IMR-90 (cell line): ENCODE measurements at regions not wholly inside any gene's neighbourhood (a gene's known extent, or its start where the extent isn't known, plus 50 kb on each side); places are given as distances from the start of the nearest gene placed in this dataset.

ENCODE experiments used
- ATAC-seq: fragments of 200-7000 bp; cut with Tn5 transposase; 2 replicates; pipeline ENCODE4 v1.9.1; 2020; ENCODE audit warnings: low read depth, mild to moderate bottlenecking, moderate library complexity
- BruUV-seq: library from RNA; stranded (reverse); fragments of 400-500 nt; replicated peaks from 2 replicates; lab custom pipeline; 2021; lab: Mats Ljungman, UMichigan
- CTCF ChIA-PET: fragments of 300-600 bp; formaldehyde crosslinking; extraction: SDS; loops from one replicate; lab custom pipeline; 2021; ENCODE audit warnings: antibody characterized with exemption; lab: Yijun Ruan, JAX
- POLR2A ChIA-PET: fragments of 300-600 bp; sonication (Branson Sonifier 250); formaldehyde crosslinking; loops from one replicate; lab custom pipeline; 2022; ENCODE audit warnings: antibody characterized with exemption; ENCODE audit not compliant: unreplicated experiment; lab: Charles Lee
- DNase-seq: peaks from one replicate; pipeline ENCODE4 v3.0.0; 2013
- H2AFZ ChIP-seq: replicated peaks from 2 replicates; pipeline ENCODE3; 2013; ENCODE audit warnings: low read length, mild to moderate bottlenecking; ENCODE audit not compliant: poor library complexity
- H2AK5ac ChIP-seq: 2 replicates; pipeline ENCODE4 v1.6.1; 2013; ENCODE audit warnings: low read depth, low read length, inconsistent platforms
- H2AK9ac ChIP-seq: replicated peaks from 2 replicates; pipeline ENCODE3; 2013; ENCODE audit warnings: mild to moderate bottlenecking, low read depth, low read length, moderate library complexity; ENCODE audit not compliant: poor library complexity
- H2BK120ac ChIP-seq: 2 replicates; pipeline ENCODE4 v1.6.1; 2013; ENCODE audit warnings: low read depth, low read length, inconsistent platforms
- H2BK15ac ChIP-seq: 3 replicates; pipeline ENCODE4 v1.6.1; 2013; ENCODE audit warnings: low read depth, low read length, inconsistent platforms
- H2BK20ac ChIP-seq: 2 replicates; pipeline ENCODE4 v1.6.1; 2013; ENCODE audit warnings: low read depth, mild to moderate bottlenecking, inconsistent platforms, low read length, moderate library complexity
- H2BK5ac ChIP-seq: 2 replicates; pipeline ENCODE4 v1.6.1; 2013; ENCODE audit warnings: mild to moderate bottlenecking, low read depth, low read length, inconsistent platforms; ENCODE audit not compliant: poor library complexity, severe bottlenecking
- H3K14ac ChIP-seq: replicated peaks from 2 replicates; pipeline ENCODE4 v1.6.1; 2013; ENCODE audit warnings: low read depth, low read length, inconsistent platforms
- H3K18ac ChIP-seq: 2 replicates; pipeline ENCODE4 v1.6.1; 2013; ENCODE audit warnings: low read depth, low read length, control low read depth
- H3K23ac ChIP-seq: 2 replicates; pipeline ENCODE4 v1.6.1; 2013; ENCODE audit warnings: low read depth, low read length, inconsistent platforms
- H3K27ac ChIP-seq: 2 replicates; pipeline ENCODE4 v1.5.1; 2013; ENCODE audit warnings: mild to moderate bottlenecking, control low read depth, low read length; ENCODE audit not compliant: insufficient read depth
- H3K27me3 ChIP-seq: 2 replicates; pipeline ENCODE4 v1.6.1; 2013; ENCODE audit warnings: low read length; ENCODE audit not compliant: control insufficient read depth, insufficient read depth
- H3K36me3 ChIP-seq: 2 replicates; pipeline ENCODE4 v1.6.1; 2013; ENCODE audit warnings: low read length, mixed read lengths; ENCODE audit not compliant: control insufficient read depth, insufficient read depth
- H3K4ac ChIP-seq: 2 replicates; pipeline ENCODE4 v1.6.1; 2013; ENCODE audit warnings: low read depth, low read length, inconsistent platforms
- H3K4me1 ChIP-seq: 2 replicates; pipeline ENCODE4 v1.6.1; 2013; ENCODE audit warnings: low read length, mixed read lengths; ENCODE audit not compliant: control insufficient read depth, insufficient read depth
- H3K4me2 ChIP-seq: 2 replicates; pipeline ENCODE4 v1.6.1; 2013; ENCODE audit warnings: low read depth, mild to moderate bottlenecking, control low read depth, low read length, moderate library complexity
- H3K4me3 ChIP-seq: 2 replicates; pipeline ENCODE4 v1.5.1; 2013; ENCODE audit warnings: low read depth, mild to moderate bottlenecking, control low read depth, low read length, moderate library complexity; ENCODE audit not compliant: insufficient read depth
- H3K56ac ChIP-seq: 2 replicates; pipeline ENCODE4 v1.6.1; 2013; ENCODE audit warnings: low read length, inconsistent platforms; ENCODE audit not compliant: insufficient read depth; ENCODE audit errors: extremely low read depth
- H3K79me1 ChIP-seq, 2 experiments: 2 replicates each; pipeline ENCODE4 v1.6.1; 2013; ENCODE audit warnings: low read length in 2 of 2, inconsistent platforms in 1 of 2, low read depth in 1 of 2
- H3K9ac ChIP-seq: 2 replicates; pipeline ENCODE4 v1.6.1; 2013; ENCODE audit warnings: low read depth, low read length, control low read depth
- H3K9me1 ChIP-seq: 2 replicates; pipeline ENCODE4 v1.6.1; 2013; ENCODE audit warnings: low read length, inconsistent platforms; ENCODE audit not compliant: insufficient read depth
- H3K9me3 ChIP-seq: 2 replicates; pipeline ENCODE4 v1.6.1; 2013; ENCODE audit warnings: low read length; ENCODE audit not compliant: control insufficient read depth, insufficient read depth
- H4K20me1 ChIP-seq: 2 replicates; pipeline ENCODE4 v1.6.1; 2013; ENCODE audit warnings: low read length, inconsistent platforms; ENCODE audit not compliant: insufficient read depth
- H4K5ac ChIP-seq: 2 replicates; pipeline ENCODE4 v1.6.1; 2013; ENCODE audit warnings: mild to moderate bottlenecking, low read depth, low read length, control low read depth
- H4K8ac ChIP-seq, 2 experiments: 2 replicates each; pipeline ENCODE4 v1.6.1; 2013; ENCODE audit warnings: low read depth in 2 of 2, low read length in 2 of 2, control low read depth in 1 of 2, inconsistent platforms in 1 of 2
- H4K91ac ChIP-seq: 2 replicates; pipeline ENCODE4 v1.6.1; 2013; ENCODE audit warnings: low read depth, low read length, inconsistent platforms; ENCODE audit not compliant: insufficient read depth
- BHLHE40 ChIP-seq: fragments of 150-350 bp; IDR thresholded peaks from 2 replicates; pipeline ENCODE4 v1.6.1; 2016; ENCODE audit warnings: mild to moderate bottlenecking, low read depth, low read length
- CEBPB ChIP-seq: IDR thresholded peaks from 2 replicates; pipeline ENCODE4 v1.6.1; 2012; ENCODE audit warnings: low read depth, low read length, improper control_type of control experiment
- CHD1 ChIP-seq: IDR thresholded peaks from 2 replicates; pipeline ENCODE4 v1.6.1; 2012; ENCODE audit warnings: low read depth, low read length, improper control_type of control experiment
- FOS ChIP-seq: fragments of 150-350 bp; IDR thresholded peaks from 2 replicates; pipeline ENCODE4 v1.6.1; 2016; ENCODE audit warnings: low read depth, low read length
- MAFK ChIP-seq: IDR thresholded peaks from 2 replicates; pipeline ENCODE4 v1.6.1; 2012; ENCODE audit warnings: low read depth, low read length, improper control_type of control experiment
- MAZ ChIP-seq: IDR thresholded peaks from 2 replicates; pipeline ENCODE4 v1.6.1; 2012; ENCODE audit warnings: low read depth, mild to moderate bottlenecking, low read length, improper control_type of control experiment, moderate library complexity, borderline replicate concordance
- MXI1 ChIP-seq: IDR thresholded peaks from 2 replicates; pipeline ENCODE4 v1.6.1; 2012; ENCODE audit warnings: low read depth, mild to moderate bottlenecking, low read length, moderate library complexity, borderline replicate concordance
- NFE2L2 ChIP-seq: fragments of 150-350 bp; IDR thresholded peaks from 2 replicates; pipeline ENCODE4 v1.6.1; 2016; ENCODE audit warnings: low read depth, mild to moderate bottlenecking, low read length
- POLR2A ChIP-seq: IDR thresholded peaks from 2 replicates; pipeline ENCODE4 v1.6.1; 2012; ENCODE audit warnings: mild to moderate bottlenecking, low read depth, low read length
- RAD21 ChIP-seq: IDR thresholded peaks from 2 replicates; pipeline ENCODE4 v1.6.1; 2012; ENCODE audit warnings: low read length, improper control_type of control experiment
- RCOR1 ChIP-seq: IDR thresholded peaks from 2 replicates; pipeline ENCODE4 v1.6.1; 2012; ENCODE audit warnings: mild to moderate bottlenecking, low read length, improper control_type of control experiment; ENCODE audit not compliant: insufficient replicate concordance
- RFX5 ChIP-seq: IDR thresholded peaks from 2 replicates; pipeline ENCODE4 v1.8.0; 2012; ENCODE audit warnings: low read depth, mild to moderate bottlenecking, low read length, moderate library complexity
- SMC3 ChIP-seq: fragments of 150-350 bp; IDR thresholded peaks from 2 replicates; pipeline ENCODE4 v1.6.1; 2016; ENCODE audit warnings: low read depth, mild to moderate bottlenecking, antibody characterized with exemption, low read length, moderate library complexity
- WGBS, 2 experiments: methylation state at CpG; one replicate each; pipeline versions ENCODE4 v1.1.5 to v1.1.7; 2013; ENCODE audit warnings: missing lambda C conversion rate in 2 of 2; ENCODE audit not compliant: insufficient read length in 1 of 2; ENCODE audit errors: extremely low coverage in 2 of 2; 5-methylcytosine and 5-hydroxymethylcytosine counted together
- dilution Hi-C: fragments of 300-500 bp; cut with HindIII; formaldehyde crosslinking; loops from one replicate; pipeline ENCODE4 v1.14.3; 2018; ENCODE audit warnings: low sequenced_read_pairs; ENCODE audit not compliant: unreplicated experiment
- in situ Hi-C: fragments of 300-500 bp; cut with MboI; formaldehyde crosslinking; loops from 3 replicates; pipeline ENCODE4 v1.14.3; 2019; ENCODE audit warnings: low sequenced_read_pairs, inconsistent platforms, mixed read lengths
- intact Hi-C: fragments of 100-400 bp; cut with micrococcal nuclease; formaldehyde crosslinking; loops from 2 replicates; pipeline ENCODE4 v1.10.0; 2022
- TF ChIP-seq, protein P1 (sequence below): fragments of 150-350 bp; IDR thresholded peaks from 2 replicates; pipeline ENCODE4 v1.6.1; 2017; ENCODE audit warnings: mild to moderate bottlenecking, antibody characterized with exemption, low read length, low read depth
- TF ChIP-seq, protein P2 (sequence below): fragments of 150-350 bp; IDR thresholded peaks from 2 replicates; pipeline ENCODE4 v1.6.1; 2016; ENCODE audit warnings: low read depth, mild to moderate bottlenecking, low read length, moderate library complexity, borderline replicate concordance
- TF ChIP-seq, protein P3 (sequence below): conservative IDR thresholded peaks from 2 replicates; pipeline ENCODE4 v1.5.1; 2012; ENCODE audit warnings: mild to moderate bottlenecking, low read depth, low read length, improper control_type of control experiment

DNA sequence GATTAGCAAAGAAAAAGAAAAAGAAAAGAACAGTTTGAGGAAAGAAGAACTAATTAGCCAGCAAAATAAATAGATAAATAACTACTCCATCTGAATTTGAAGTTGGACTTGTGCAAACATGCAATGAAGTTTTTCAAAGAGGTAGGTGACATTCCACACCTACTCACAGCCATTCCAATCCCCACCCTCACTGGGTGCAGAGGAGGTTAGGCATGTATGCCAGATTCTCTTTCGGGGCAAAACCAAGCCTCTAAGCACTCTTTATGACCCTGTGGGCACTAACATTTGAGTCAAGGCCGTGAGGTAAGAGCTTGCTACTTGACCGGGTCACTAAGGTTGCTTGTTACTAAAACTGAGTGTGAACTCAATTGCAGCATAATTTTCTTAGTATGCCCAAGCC is 108.4 kb upstream of the SEMA3A start:
- Histone ChIP-seq H3K18ac (no peak overlapping the region; the same call in 1 of the 2 replicates), H4K5ac (no peak overlapping the region; the same call in 1 of the 2 replicates), H2BK15ac (no peak overlapping the region), H3K23ac (no peak overlapping the region), H4K91ac (no peak overlapping the region), H3K4ac (no peak overlapping the region), H4K20me1 (no peaks in the 10 kb centered on the region), H2AFZ (no peak overlapping the region), H3K9ac (no peak overlapping the region), H3K4me1 (no peaks in the 10 kb centered on the region), H2BK120ac (no peak overlapping the region), H3K27ac (no peak overlapping the region), H3K27me3 (no peaks in the 10 kb centered on the region), H4K8ac (no peak overlapping the region), H3K56ac (no peak overlapping the region), H2BK5ac (no peak overlapping the region), H2AK5ac (no peak overlapping the region), H2AK9ac (no peak overlapping the region), H3K36me3 (no peaks in the 10 kb centered on the region), H3K14ac (no peak overlapping the region), H3K9me1 (no peaks in the 10 kb centered on the region), H3K79me1 (no peaks in the 10 kb centered on the region), H3K4me3 (no peak overlapping the region), H3K4me2 (no peak overlapping the region), H2BK20ac (no peak overlapping the region), H3K9me3 (no peaks in the 10 kb centered on the region)
- in situ Hi-C loops (no loop called here), intact Hi-C loops (no loop called here), dilution Hi-C loops (no loop called here)
- CTCF ChIA-PET = no interaction called here
- WGBS, 2 experiments = no CpG with 5 or more reads among the region's 3 CpGs
- ATAC-seq = no peak
- POLR2A ChIA-PET = no interaction called here
- DNase-seq = no peak
- no TSS peak for BruUV-seq
- no peak for TF ChIP-seq NFE2L2
- no peak for TF ChIP-seq MAZ
- TF ChIP-seq, protein P1, sequence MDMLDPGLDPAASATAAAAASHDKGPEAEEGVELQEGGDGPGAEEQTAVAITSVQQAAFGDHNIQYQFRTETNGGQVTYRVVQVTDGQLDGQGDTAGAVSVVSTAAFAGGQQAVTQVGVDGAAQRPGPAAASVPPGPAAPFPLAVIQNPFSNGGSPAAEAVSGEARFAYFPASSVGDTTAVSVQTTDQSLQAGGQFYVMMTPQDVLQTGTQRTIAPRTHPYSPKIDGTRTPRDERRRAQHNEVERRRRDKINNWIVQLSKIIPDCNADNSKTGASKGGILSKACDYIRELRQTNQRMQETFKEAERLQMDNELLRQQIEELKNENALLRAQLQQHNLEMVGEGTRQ = no peak
- no peak for TF ChIP-seq RCOR1
- TF ChIP-seq, protein P2, sequence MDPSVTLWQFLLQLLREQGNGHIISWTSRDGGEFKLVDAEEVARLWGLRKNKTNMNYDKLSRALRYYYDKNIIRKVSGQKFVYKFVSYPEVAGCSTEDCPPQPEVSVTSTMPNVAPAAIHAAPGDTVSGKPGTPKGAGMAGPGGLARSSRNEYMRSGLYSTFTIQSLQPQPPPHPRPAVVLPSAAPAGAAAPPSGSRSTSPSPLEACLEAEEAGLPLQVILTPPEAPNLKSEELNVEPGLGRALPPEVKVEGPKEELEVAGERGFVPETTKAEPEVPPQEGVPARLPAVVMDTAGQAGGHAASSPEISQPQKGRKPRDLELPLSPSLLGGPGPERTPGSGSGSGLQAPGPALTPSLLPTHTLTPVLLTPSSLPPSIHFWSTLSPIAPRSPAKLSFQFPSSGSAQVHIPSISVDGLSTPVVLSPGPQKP = no peak
- TF ChIP-seq, protein P3, sequence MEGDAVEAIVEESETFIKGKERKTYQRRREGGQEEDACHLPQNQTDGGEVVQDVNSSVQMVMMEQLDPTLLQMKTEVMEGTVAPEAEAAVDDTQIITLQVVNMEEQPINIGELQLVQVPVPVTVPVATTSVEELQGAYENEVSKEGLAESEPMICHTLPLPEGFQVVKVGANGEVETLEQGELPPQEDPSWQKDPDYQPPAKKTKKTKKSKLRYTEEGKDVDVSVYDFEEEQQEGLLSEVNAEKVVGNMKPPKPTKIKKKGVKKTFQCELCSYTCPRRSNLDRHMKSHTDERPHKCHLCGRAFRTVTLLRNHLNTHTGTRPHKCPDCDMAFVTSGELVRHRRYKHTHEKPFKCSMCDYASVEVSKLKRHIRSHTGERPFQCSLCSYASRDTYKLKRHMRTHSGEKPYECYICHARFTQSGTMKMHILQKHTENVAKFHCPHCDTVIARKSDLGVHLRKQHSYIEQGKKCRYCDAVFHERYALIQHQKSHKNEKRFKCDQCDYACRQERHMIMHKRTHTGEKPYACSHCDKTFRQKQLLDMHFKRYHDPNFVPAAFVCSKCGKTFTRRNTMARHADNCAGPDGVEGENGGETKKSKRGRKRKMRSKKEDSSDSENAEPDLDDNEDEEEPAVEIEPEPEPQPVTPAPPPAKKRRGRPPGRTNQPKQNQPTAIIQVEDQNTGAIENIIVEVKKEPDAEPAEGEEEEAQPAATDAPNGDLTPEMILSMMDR = no peak
- TF ChIP-seq FOS = no peak
- TF ChIP-seq CEBPB = no peak
- TF ChIP-seq POLR2A = no peak
- TF ChIP-seq RFX5 = no peak
- TF ChIP-seq BHLHE40 = no peak
- no peak for TF ChIP-seq SMC3
- no peak for TF ChIP-seq RAD21
- TF ChIP-seq MAFK = no peak
- TF ChIP-seq CHD1 = no peak
- no peak for TF ChIP-seq MXI1
